ENCODE measurements at regions not wholly inside any gene's neighbourhood (a gene's known extent, or its start where the extent isn't known, plus 50 kb on each side); places are given as distances from the start of the nearest gene placed in this dataset.
A peak's percentile ranks its signal among the peaks of the same experiment; 100 is the strongest.

- Histone ChIP-seq H3K36me3 (replicated peaks in 1 of 2; ENCODE audit: control insufficient read depth in 1 of 2, insufficient read depth in 2 of 2, low read length in 2 of 2) (no peaks in the 10 kb centered on the region), H3K79me2 (ENCODE audit: insufficient read depth, low read length) (no peaks in the 10 kb centered on the region), H3K4me3 (replicated peaks in 1 of 3; ENCODE audit: insufficient read depth in 1 of 3, low read depth in 2 of 3, low read length in 3 of 3) (no peak overlapping the region), H3K9ac (ENCODE audit: insufficient read depth, low read depth, low read length) (no peak overlapping the region), H3K27me3 (ENCODE audit: control insufficient read depth in 1 of 2, insufficient read depth in 2 of 2, low read length in 2 of 2) (no peaks in the 10 kb centered on the region; a peak in 1 of 5 replicates), H2AFZ (ENCODE audit: low read length) (no peak overlapping the region), H3K4me2 (ENCODE audit: low read depth, low read length) (no peak overlapping the region), H3K4me1 (ENCODE audit: insufficient read depth, low read length) (peaks cover 65% of the 10 kb centered on the region), H3K27ac (ENCODE audit: extremely low read length, insufficient read depth, low read length) (no peak overlapping the region), H3K9me3 (ENCODE audit: low read length) (no peaks in the 10 kb centered on the region), H4K20me1 (ENCODE audit: insufficient read depth, low read length) (no peaks in the 10 kb centered on the region)
- POLR2A ChIA-PET, result interaction anchor here (1.1 to 7.9 kb wide), 6 partner anchors 11 to 72 kb away, joined by 3 to 233 read pairs (median 32); partner anchors contain the start of gene RHOB
- no peak for DNase-seq (ENCODE audit: low spot score)
- peak; percentile 95 for TF ChIP-seq ATF7 (IDR thresholded peaks at IDR 0.05)
- TF ChIP-seq ATF7 (CRISPR knock-in tag; IDR thresholded peaks at IDR 0.05), result no peak
- TF ChIP-seq CREB1 (IDR thresholded peaks at IDR 0.05), result peak; percentile 72
- TF ChIP-seq CREB1 (CRISPR knock-in tag; IDR thresholded peaks at IDR 0.05), result no peak
- TF ChIP-seq, protein P1, sequence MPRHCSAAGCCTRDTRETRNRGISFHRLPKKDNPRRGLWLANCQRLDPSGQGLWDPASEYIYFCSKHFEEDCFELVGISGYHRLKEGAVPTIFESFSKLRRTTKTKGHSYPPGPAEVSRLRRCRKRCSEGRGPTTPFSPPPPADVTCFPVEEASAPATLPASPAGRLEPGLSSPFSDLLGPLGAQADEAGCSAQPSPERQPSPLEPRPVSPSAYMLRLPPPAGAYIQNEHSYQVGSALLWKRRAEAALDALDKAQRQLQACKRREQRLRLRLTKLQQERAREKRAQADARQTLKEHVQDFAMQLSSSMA (CRISPR knock-in tag; IDR thresholded peaks at IDR 0.05), result no peak
- BruUV-seq (replicated peaks), result no TSS peak
- CTCF ChIA-PET (ENCODE audit: low intra/inter-chr PET ratio, low total read pairs), result no interaction called here
- in situ Hi-C loops (cut with HindIII; ENCODE audit: extremely low pct_ligation_motif_present, low pct_unique_long_range_greater_than_20kb), result no loop called here
- 73% methylated on average over 4 of the region's 4 CpGs for whole genome bisulfite sequencing (ENCODE audit: low lambda C conversion rate)
- FAIRE-seq, result no peak
- intact Hi-C loops (cut with micrococcal nuclease; ENCODE audit: unreplicated experiment), result no loop called here
- no peak for ATAC-seq
Measured at GRCh38 chr2:20521193-20521592, 74.3 kb downstream of the RHOB start.

- H3K27ac ChIP-seq (ENCODE audit: extremely low read length, insufficient read depth, low read length), result no peak overlapping the region
- POLR2A ChIA-PET, result interaction anchor here (1.1 to 7.9 kb wide), 7 partner anchors 12 to 72 kb away, joined by 3 to 233 read pairs (median 10); partner anchors contain the start of gene RHOB
- H3K4me3 ChIP-seq (replicated peaks in 1 of 3; ENCODE audit: insufficient read depth in 1 of 3, low read depth in 2 of 3, low read length in 3 of 3), result no peak overlapping the region
- no peak for ATAC-seq
- FAIRE-seq, result no peak
- no peaks in the 10 kb centered on the region for H3K9me3 ChIP-seq (ENCODE audit: low read length)
- CTCF ChIA-PET (ENCODE audit: low intra/inter-chr PET ratio, low total read pairs), result no interaction called here
- no TSS peak for BruUV-seq (replicated peaks)
- no peak overlapping the region for H3K9ac ChIP-seq (ENCODE audit: insufficient read depth, low read depth, low read length)
- H3K27me3 ChIP-seq (ENCODE audit: control insufficient read depth in 1 of 2, insufficient read depth in 2 of 2, low read length in 2 of 2), result no peaks in the 10 kb centered on the region; a peak in 1 of 5 replicates
- TF ChIP-seq ZNF251 (CRISPR knock-in tag; IDR thresholded peaks at IDR 0.05), result no peak
- TF ChIP-seq, protein P2, sequence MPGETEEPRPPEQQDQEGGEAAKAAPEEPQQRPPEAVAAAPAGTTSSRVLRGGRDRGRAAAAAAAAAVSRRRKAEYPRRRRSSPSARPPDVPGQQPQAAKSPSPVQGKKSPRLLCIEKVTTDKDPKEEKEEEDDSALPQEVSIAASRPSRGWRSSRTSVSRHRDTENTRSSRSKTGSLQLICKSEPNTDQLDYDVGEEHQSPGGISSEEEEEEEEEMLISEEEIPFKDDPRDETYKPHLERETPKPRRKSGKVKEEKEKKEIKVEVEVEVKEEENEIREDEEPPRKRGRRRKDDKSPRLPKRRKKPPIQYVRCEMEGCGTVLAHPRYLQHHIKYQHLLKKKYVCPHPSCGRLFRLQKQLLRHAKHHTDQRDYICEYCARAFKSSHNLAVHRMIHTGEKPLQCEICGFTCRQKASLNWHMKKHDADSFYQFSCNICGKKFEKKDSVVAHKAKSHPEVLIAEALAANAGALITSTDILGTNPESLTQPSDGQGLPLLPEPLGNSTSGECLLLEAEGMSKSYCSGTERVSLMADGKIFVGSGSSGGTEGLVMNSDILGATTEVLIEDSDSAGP (CRISPR knock-in tag; IDR thresholded peaks at IDR 0.05; ENCODE audit: borderline replicate concordance), result 0 out of 2 replicates have a peak, but pooled peaks have one; percentile 7
- H3K79me2 ChIP-seq (ENCODE audit: insufficient read depth, low read length), result no peaks in the 10 kb centered on the region
- in situ Hi-C loops (cut with HindIII; ENCODE audit: extremely low pct_ligation_motif_present, low pct_unique_long_range_greater_than_20kb), result no loop called here
- WGBS (ENCODE audit: low lambda C conversion rate), result 39% methylated on average over 11 of the region's 11 CpGs
- peaks cover 65% of the 10 kb centered on the region for H3K4me1 ChIP-seq (ENCODE audit: insufficient read depth, low read length)
- peak overlapping the region; percentile 18; the same call in 1 of the 2 replicates for H3K4me2 ChIP-seq (ENCODE audit: low read depth, low read length)
- H4K20me1 ChIP-seq (ENCODE audit: insufficient read depth, low read length), result no peaks in the 10 kb centered on the region
- H2AFZ ChIP-seq (ENCODE audit: low read length), result no peak overlapping the region
- H3K36me3 ChIP-seq (replicated peaks in 1 of 2; ENCODE audit: control insufficient read depth in 1 of 2, insufficient read depth in 2 of 2, low read length in 2 of 2), result no peaks in the 10 kb centered on the region
- intact Hi-C loops (cut with micrococcal nuclease; ENCODE audit: unreplicated experiment), result no loop called here
- no peak for DNase-seq (ENCODE audit: low spot score)
Measured at GRCh38 chr2:20521682-20522189, 74.9 kb downstream of the RHOB start.

Data from HepG2 (cell line).